KMS-11 (cell line): ENCODE measurements at regions not wholly inside any gene's neighbourhood (a gene's known extent, or its start where the extent isn't known, plus 50 kb on each side); places are given as distances from the start of the nearest gene placed in this dataset.

Experiments
- H2AFZ ChIP-seq: fragments of 200-600 bp; sonication (generic); 2 replicates; pipeline ENCODE4 v1.6.1; 2016; ENCODE audit warnings: antibody characterized with exemption, mixed run types, low read depth
- H3K27ac ChIP-seq: fragments of 200-600 bp; sonication (generic); 2 replicates; pipeline ENCODE4 v1.6.1; 2016; ENCODE audit warnings: mild to moderate bottlenecking, mixed run types
- H3K27me3 ChIP-seq: fragments of 200-600 bp; sonication (generic); 2 replicates; pipeline ENCODE4 v1.6.1; 2017; ENCODE audit warnings: mild to moderate bottlenecking, low read depth, mixed run types, moderate library complexity; ENCODE audit not compliant: insufficient read depth
- H3K36me3 ChIP-seq: fragments of 200-600 bp; sonication (generic); 2 replicates; pipeline ENCODE4 v1.6.1; 2017; ENCODE audit warnings: mild to moderate bottlenecking, mixed run types; ENCODE audit not compliant: insufficient read depth
- H3K4me1 ChIP-seq: fragments of 200-600 bp; sonication (generic); 2 replicates; pipeline ENCODE4 v1.6.1; 2016; ENCODE audit warnings: mild to moderate bottlenecking, low read depth, mixed run types; ENCODE audit not compliant: poor library complexity, severe bottlenecking
- H3K4me2 ChIP-seq: fragments of 200-600 bp; sonication (generic); 2 replicates; pipeline ENCODE4 v1.7.0; 2016; ENCODE audit warnings: mild to moderate bottlenecking, mixed run types
- H3K4me3 ChIP-seq: fragments of 200-600 bp; sonication (generic); IDR thresholded peaks from 2 replicates; pipeline ENCODE4 v1.6.1; 2017; ENCODE audit warnings: low read depth, low read length, mixed read lengths; ENCODE audit not compliant: insufficient read depth
- H3K79me2 ChIP-seq: fragments of 200-600 bp; sonication (generic); 2 replicates; pipeline ENCODE4 v1.6.1; 2016; ENCODE audit warnings: low read depth, mixed run types; ENCODE audit not compliant: insufficient read depth
- H3K9ac ChIP-seq: fragments of 200-600 bp; sonication (generic); 2 replicates; pipeline ENCODE4 v1.6.1; 2016; ENCODE audit warnings: mild to moderate bottlenecking, mixed run types
- H4K20me1 ChIP-seq: fragments of 200-600 bp; sonication (generic); 2 replicates; pipeline ENCODE4 v1.6.1; 2016; ENCODE audit warnings: mild to moderate bottlenecking, mixed run types; ENCODE audit not compliant: insufficient read depth
- CTCF ChIP-seq: fragments of 200-600 bp; sonication (generic); conservative IDR thresholded peaks from 2 replicates; pipeline ENCODE4 v1.6.1; 2017; ENCODE audit warnings: low read depth, mild to moderate bottlenecking, antibody characterized with exemption, low read length, moderate library complexity, mixed read lengths

- TF ChIP-seq CTCF, result no peak
- Histone ChIP-seq H3K4me2 (no peak overlapping the region), H3K9ac (no peak overlapping the region), H3K27ac (no peak overlapping the region), H2AFZ (no peak overlapping the region), H3K4me3 (no peak overlapping the region), H4K20me1 (no peaks in the 10 kb centered on the region), H3K79me2 (no peaks in the 10 kb centered on the region), H3K27me3 (no peaks in the 10 kb centered on the region), H3K36me3 (no peaks in the 10 kb centered on the region), H3K4me1 (no peaks in the 10 kb centered on the region)
Observed at GRCh38 chr2:133822517-133823225, 254.4 kb upstream of the NCKAP5 start.

DNA sequence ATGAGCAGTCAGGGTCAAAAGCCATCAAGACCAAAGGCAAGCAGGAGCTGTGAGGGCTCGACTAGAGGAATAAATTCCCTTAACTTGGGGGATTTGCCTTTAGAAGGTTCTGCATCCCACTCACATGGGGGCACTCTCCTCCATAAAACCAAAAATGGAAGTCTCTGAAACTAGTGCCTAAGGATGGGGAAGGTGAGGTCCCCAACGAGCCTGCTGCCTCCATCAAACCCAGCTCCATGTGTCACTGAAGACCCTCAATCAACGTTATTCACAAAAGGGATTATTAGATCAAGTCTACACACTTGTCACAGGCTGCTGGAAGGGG is 254.9 kb upstream of the NCKAP5 start:
- TF ChIP-seq CTCF, result no peak
- H3K4me3 ChIP-seq, result no peak overlapping the region
- no peaks in the 10 kb centered on the region for H3K79me2 ChIP-seq
- no peaks in the 10 kb centered on the region for H3K36me3 ChIP-seq
- H4K20me1 ChIP-seq, result no peaks in the 10 kb centered on the region
- no peaks in the 10 kb centered on the region for H3K4me1 ChIP-seq
- no peak overlapping the region for H2AFZ ChIP-seq
- no peak overlapping the region for H3K27ac ChIP-seq
- H3K4me2 ChIP-seq, result no peak overlapping the region
- H3K9ac ChIP-seq, result no peak overlapping the region
- no peaks in the 10 kb centered on the region for H3K27me3 ChIP-seq

- Histone ChIP-seq H3K27ac (no peak overlapping the region), H3K4me2 (no peak overlapping the region), H3K27me3 (no peaks in the 10 kb centered on the region), H3K4me3 (no peak overlapping the region), H3K79me2 (no peaks in the 10 kb centered on the region), H3K9ac (no peak overlapping the region), H3K4me1 (no peaks in the 10 kb centered on the region), H4K20me1 (no peaks in the 10 kb centered on the region), H3K36me3 (no peaks in the 10 kb centered on the region), H2AFZ (no peak overlapping the region)
- no peak for TF ChIP-seq CTCF
Observed at GRCh38 chr2:133824869-133825268, 256.6 kb upstream of the NCKAP5 start.

- no peak overlapping the region for H3K27ac ChIP-seq
- H3K4me3 ChIP-seq, result no peak overlapping the region
- H3K4me1 ChIP-seq, result no peaks in the 10 kb centered on the region
- no peak overlapping the region for H3K4me2 ChIP-seq
- no peak overlapping the region for H3K9ac ChIP-seq
- H3K36me3 ChIP-seq, result no peaks in the 10 kb centered on the region
- no peaks in the 10 kb centered on the region for H4K20me1 ChIP-seq
- no peak for TF ChIP-seq CTCF
- H3K79me2 ChIP-seq, result no peaks in the 10 kb centered on the region
- no peaks in the 10 kb centered on the region for H3K27me3 ChIP-seq
- H2AFZ ChIP-seq, result no peak overlapping the region
Observed at GRCh38 chr2:133825778-133826177, 257.5 kb upstream of the NCKAP5 start.
